Stimulated activated CD8-positive, alpha-beta memory T cell treated with anti-CD3 and anti-CD28 coated beads, Interleukin-4, amount 100 ng/mL, for 48 hours (primary cell): ENCODE measurements at regions not wholly inside any gene's neighbourhood (a gene's known extent, or its start where the extent isn't known, plus 50 kb on each side); places are given as distances from the start of the nearest gene placed in this dataset.
A peak's percentile ranks its signal among the peaks of the same experiment; 100 is the strongest.
"Not testable (repeated sequence)": the region's sequence is repeated elsewhere in the genome, so short reads cannot be mapped to it uniquely, and the experiment has no call there.

ENCODE experiments used
- DNase-seq: peaks from one replicate; pipeline ENCODE4 v3.0.0-alpha.2; 2020

- no peak for DNase-seq
These were observed 189.7 kb downstream of the EDN1 start for GRCh38 chr6:12479881-12480280.

- no peak for DNase-seq
These were observed 190.2 kb downstream of the EDN1 start for GRCh38 chr6:12480379-12480778.

GRCh38 chr6:12481292-12481691 lies 191.1 kb downstream of the EDN1 start:
- DNase-seq, result no peak

GRCh38 chr6:12481850-12482249 lies 191.7 kb downstream of the EDN1 start:
- no peak for DNase-seq

- DNase-seq, result no peak
These were observed 192.5 kb downstream of the EDN1 start for GRCh38 chr6:12482386-12483375.

- no peak for DNase-seq
These were observed 193.6 kb downstream of the EDN1 start for GRCh38 chr6:12483712-12484111.

- DNase-seq, result no peak
These were observed 194.4 kb downstream of the EDN1 start for GRCh38 chr6:12484519-12484918.

GRCh38 chr6:12485226-12485764 lies 195.1 kb downstream of the EDN1 start:
- no peak for DNase-seq

- no peak for DNase-seq
These were observed 195.7 kb downstream of the EDN1 start for GRCh38 chr6:12485837-12486236.

- no peak for DNase-seq
These were observed 200.3 kb downstream of the EDN1 start for GRCh38 chr6:12490351-12490903.

GRCh38 chr6:12490904-12491571 lies 200.9 kb downstream of the EDN1 start:
- peak; percentile 29 for DNase-seq

- not testable (repeated sequence) for DNase-seq
These were observed 202.8 kb downstream of the EDN1 start for GRCh38 chr6:12492929-12493328.

- no peak for DNase-seq
These were observed 203.3 kb downstream of the EDN1 start for GRCh38 chr6:12493446-12493845.

GRCh38 chr6:12494161-12494560 lies 204.0 kb downstream of the EDN1 start:
- no peak for DNase-seq

- no peak for DNase-seq
These were observed 211.8 kb downstream of the EDN1 start for GRCh38 chr6:12501990-12502389.

GRCh38 chr6:12504325-12504966 lies 212.1 kb upstream of the PHACTR1 start:
- DNase-seq, result no peak

- DNase-seq, result no peak
These were observed 211.1 kb upstream of the PHACTR1 start for GRCh38 chr6:12505486-12505885.

- no peak for DNase-seq
These were observed 210.4 kb upstream of the PHACTR1 start for GRCh38 chr6:12506159-12506558.

- DNase-seq, result no peak
These were observed 208.9 kb upstream of the PHACTR1 start for GRCh38 chr6:12507636-12508035.

- DNase-seq, result no peak
These were observed 208.0 kb upstream of the PHACTR1 start for GRCh38 chr6:12508553-12508952.

GRCh38 chr6:12509060-12509459 lies 207.5 kb upstream of the PHACTR1 start:
- no peak for DNase-seq

- DNase-seq, result no peak
These were observed 200.5 kb upstream of the PHACTR1 start for GRCh38 chr6:12516070-12516469.

- no peak for DNase-seq
These were observed 194.2 kb upstream of the PHACTR1 start for GRCh38 chr6:12522347-12522746.
